PFSK-1 (cell line): ENCODE measurements at regions not wholly inside any gene's neighbourhood (a gene's known extent, or its start where the extent isn't known, plus 50 kb on each side); places are given as distances from the start of the nearest gene placed in this dataset.

Experiments used
- FOXP2 ChIP-seq: optimal IDR thresholded peaks from 2 replicates; pipeline ENCODE3; 2011; ENCODE audit warnings: borderline replicate concordance, control low read depth, inconsistent platforms; ENCODE audit not compliant: insufficient read depth; ENCODE audit errors: extremely low read length, extremely low read depth
- POLR2AphosphoS5 ChIP-seq: IDR thresholded peaks from 2 replicates; pipeline ENCODE4 v1.6.1; 2012; ENCODE audit warnings: low read depth, mild to moderate bottlenecking, control low read depth, low read length, moderate library complexity
- SIN3A ChIP-seq: IDR thresholded peaks from 2 replicates; pipeline ENCODE4 v1.6.1; 2012; ENCODE audit warnings: mild to moderate bottlenecking, low read length, moderate library complexity, borderline replicate concordance; ENCODE audit not compliant: insufficient read depth
- TAF1 ChIP-seq: IDR thresholded peaks from 2 replicates; pipeline ENCODE4 v1.6.1; 2012; ENCODE audit warnings: low read length, control low read depth, borderline replicate concordance; ENCODE audit not compliant: insufficient read depth
- TF ChIP-seq, protein P1 (sequence below), 2 experiments: IDR thresholded peaks; 2 replicates each; pipeline versions ENCODE4 v1.6.1 to v1.8.0; 2011 to 2012; ENCODE audit warnings: low read depth in 2 of 2, low read length in 2 of 2, control low read depth in 1 of 2, inconsistent platforms in 1 of 2, mild to moderate bottlenecking in 1 of 2, moderate library complexity in 1 of 2; ENCODE audit not compliant: insufficient read depth in 1 of 2

DNA sequence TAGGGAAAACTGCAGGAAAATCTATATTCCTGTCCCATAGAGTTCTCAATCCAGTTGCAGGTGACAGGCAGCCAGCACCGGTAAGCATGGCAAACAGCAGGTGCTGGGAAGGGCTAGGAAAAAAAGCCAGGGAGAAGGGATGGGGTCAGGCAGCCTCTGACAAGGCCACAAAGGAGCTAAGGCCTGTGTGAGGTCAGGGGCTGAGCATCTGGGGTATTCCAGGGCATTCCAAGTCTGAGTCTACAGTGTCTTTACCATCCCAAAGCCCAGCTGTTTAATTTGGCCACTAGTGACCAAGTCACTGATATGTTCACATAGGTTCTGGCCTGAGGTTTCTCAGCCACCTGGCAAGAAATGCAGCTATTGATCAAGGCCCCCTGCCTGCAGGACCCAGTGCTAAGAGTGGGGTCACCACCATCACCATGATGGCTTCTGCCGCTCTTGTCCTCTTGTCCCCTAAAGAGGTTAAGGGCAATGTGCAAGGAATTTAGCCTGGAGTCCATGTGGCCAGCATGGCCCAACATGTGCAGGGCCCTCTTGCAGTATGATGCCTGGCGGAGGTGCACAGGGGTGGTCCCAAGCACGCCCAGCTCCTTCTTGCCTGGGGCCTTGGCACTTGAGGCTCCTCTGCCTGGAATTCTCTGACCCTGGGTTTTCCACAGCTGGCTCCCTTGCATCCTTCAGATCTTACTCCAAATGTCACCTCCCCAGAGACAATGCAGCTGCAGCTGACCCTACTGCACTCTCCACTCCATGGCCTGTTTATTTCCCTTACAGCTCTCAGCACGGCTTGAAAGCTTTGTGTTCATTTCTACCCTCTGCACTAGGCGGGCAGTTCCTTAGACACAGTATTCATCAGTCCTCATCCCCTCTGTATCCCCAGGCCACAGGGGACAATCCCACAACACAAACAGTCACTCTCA lies 213.1 kb downstream of the MSX2 start:
- TF ChIP-seq SIN3A = no peak
- no peak for TF ChIP-seq FOXP2
- no peak for TF ChIP-seq TAF1
- no peak for TF ChIP-seq POLR2AphosphoS5
- TF ChIP-seq, protein P1, sequence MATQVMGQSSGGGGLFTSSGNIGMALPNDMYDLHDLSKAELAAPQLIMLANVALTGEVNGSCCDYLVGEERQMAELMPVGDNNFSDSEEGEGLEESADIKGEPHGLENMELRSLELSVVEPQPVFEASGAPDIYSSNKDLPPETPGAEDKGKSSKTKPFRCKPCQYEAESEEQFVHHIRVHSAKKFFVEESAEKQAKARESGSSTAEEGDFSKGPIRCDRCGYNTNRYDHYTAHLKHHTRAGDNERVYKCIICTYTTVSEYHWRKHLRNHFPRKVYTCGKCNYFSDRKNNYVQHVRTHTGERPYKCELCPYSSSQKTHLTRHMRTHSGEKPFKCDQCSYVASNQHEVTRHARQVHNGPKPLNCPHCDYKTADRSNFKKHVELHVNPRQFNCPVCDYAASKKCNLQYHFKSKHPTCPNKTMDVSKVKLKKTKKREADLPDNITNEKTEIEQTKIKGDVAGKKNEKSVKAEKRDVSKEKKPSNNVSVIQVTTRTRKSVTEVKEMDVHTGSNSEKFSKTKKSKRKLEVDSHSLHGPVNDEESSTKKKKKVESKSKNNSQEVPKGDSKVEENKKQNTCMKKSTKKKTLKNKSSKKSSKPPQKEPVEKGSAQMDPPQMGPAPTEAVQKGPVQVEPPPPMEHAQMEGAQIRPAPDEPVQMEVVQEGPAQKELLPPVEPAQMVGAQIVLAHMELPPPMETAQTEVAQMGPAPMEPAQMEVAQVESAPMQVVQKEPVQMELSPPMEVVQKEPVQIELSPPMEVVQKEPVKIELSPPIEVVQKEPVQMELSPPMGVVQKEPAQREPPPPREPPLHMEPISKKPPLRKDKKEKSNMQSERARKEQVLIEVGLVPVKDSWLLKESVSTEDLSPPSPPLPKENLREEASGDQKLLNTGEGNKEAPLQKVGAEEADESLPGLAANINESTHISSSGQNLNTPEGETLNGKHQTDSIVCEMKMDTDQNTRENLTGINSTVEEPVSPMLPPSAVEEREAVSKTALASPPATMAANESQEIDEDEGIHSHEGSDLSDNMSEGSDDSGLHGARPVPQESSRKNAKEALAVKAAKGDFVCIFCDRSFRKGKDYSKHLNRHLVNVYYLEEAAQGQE (IDR thresholded peaks at IDR 0.05; ENCODE audit: insufficient read depth in 1 of 2, low read depth in 2 of 2, low read length in 2 of 2) = no peak

- TF ChIP-seq SIN3A (no peak), FOXP2 (no peak), POLR2AphosphoS5 (no peak), TAF1 (no peak)
- TF ChIP-seq, protein P1 (IDR thresholded peaks at IDR 0.05; ENCODE audit: insufficient read depth in 1 of 2, low read depth in 2 of 2, low read length in 2 of 2) = no peak
Observed at GRCh38 chr5:174935854-174936474, 211.6 kb downstream of the MSX2 start.

- TF ChIP-seq FOXP2 (no peak), SIN3A (no peak), TAF1 (no peak), POLR2AphosphoS5 (no peak)
- TF ChIP-seq, protein P1 (IDR thresholded peaks at IDR 0.05; ENCODE audit: insufficient read depth in 1 of 2, low read depth in 2 of 2, low read length in 2 of 2) = no peak
Observed at GRCh38 chr5:174925586-174925985, 201.2 kb downstream of the MSX2 start.

DNA sequence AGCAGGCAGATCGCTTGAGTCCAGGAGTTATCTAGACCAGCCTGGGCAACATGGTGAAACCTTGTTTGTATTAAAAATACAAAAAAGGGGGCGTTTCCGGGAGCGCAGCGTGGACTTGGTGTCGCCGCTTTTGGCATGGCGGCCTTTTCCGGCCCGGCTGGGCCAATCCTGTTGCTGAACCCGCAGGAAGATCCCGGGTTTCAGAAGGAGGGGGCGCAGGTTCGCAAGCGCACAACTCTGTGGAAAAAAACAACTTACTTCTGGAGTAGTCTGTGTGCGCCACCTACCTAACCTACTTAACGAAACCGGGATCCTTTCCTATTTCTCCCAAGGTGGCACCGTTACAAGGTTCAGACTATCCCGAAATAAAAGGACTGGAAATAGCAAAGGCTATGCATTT lies 198.6 kb downstream of the MSX2 start:
- TF ChIP-seq FOXP2 (no peak), POLR2AphosphoS5 (no peak), SIN3A (no peak), TAF1 (no peak)
- TF ChIP-seq, protein P1 (IDR thresholded peaks at IDR 0.05; ENCODE audit: insufficient read depth in 1 of 2, low read depth in 2 of 2, low read length in 2 of 2) = no peak
